ENCODE measurements at regions not wholly inside any gene's neighbourhood (a gene's known extent, or its start where the extent isn't known, plus 50 kb on each side); places are given as distances from the start of the nearest gene placed in this dataset.

- TF ChIP-seq EP300 (IDR thresholded peaks at IDR 0.05) (no peak), POLR2AphosphoS5 (IDR thresholded peaks at IDR 0.05) (no peak), POLR2A (IDR thresholded peaks at IDR 0.05; ENCODE audit: low read depth) (no peak), CTCF (IDR thresholded peaks at IDR 0.05) (no peak)
- Histone ChIP-seq H3K27me3 (no peaks in the 10 kb centered on the region), H3K9me3 (peaks cover 0 to 8% (median 0%) of the 10 kb centered on the region in 4 donors), H3K4me1 (no peaks in the 10 kb centered on the region), H3K36me3 (no peaks in the 10 kb centered on the region), H3K27ac (replicated peaks in 1 of 4) (no peak overlapping the region), H3K4me3 (no peak overlapping the region)
- WGBS: 65% methylated on average over 1 of the region's 1 CpG
- intact Hi-C loops (cut with DNase I): no loop called here
- no peak for DNase-seq (ENCODE audit: extremely low spot score)
These were observed 119.9 kb upstream of the ASCC3 start for GRCh38 chr6:101001012-101001411.

GRCh38 chr6:101001607-101002006, 120.5 kb upstream of the ASCC3 start:
- no peaks in the 10 kb centered on the region for H3K4me1 ChIP-seq
- intact Hi-C loops (cut with DNase I): no loop called here
- H3K27ac ChIP-seq (replicated peaks in 1 of 4): no peak overlapping the region
- WGBS: 60% methylated on average over 1 of the region's 1 CpG
- no peaks in the 10 kb centered on the region for H3K27me3 ChIP-seq
- no peaks in the 10 kb centered on the region for H3K36me3 ChIP-seq
- peaks cover 0 to 8% (median 0%) of the 10 kb centered on the region in 4 donors for H3K9me3 ChIP-seq
- no peak for TF ChIP-seq CTCF (IDR thresholded peaks at IDR 0.05)
- no peak for TF ChIP-seq POLR2AphosphoS5 (IDR thresholded peaks at IDR 0.05)
- TF ChIP-seq EP300 (IDR thresholded peaks at IDR 0.05): no peak
- no peak for TF ChIP-seq POLR2A (IDR thresholded peaks at IDR 0.05; ENCODE audit: low read depth)
- no peak for DNase-seq (ENCODE audit: extremely low spot score)
- no peak overlapping the region for H3K4me3 ChIP-seq

- H3K36me3 ChIP-seq: no peaks in the 10 kb centered on the region
- H3K4me1 ChIP-seq: no peaks in the 10 kb centered on the region
- peaks cover 0 to 8% (median 0%) of the 10 kb centered on the region in 4 donors for H3K9me3 ChIP-seq
- intact Hi-C loops (cut with DNase I): no loop called here
- TF ChIP-seq POLR2AphosphoS5 (IDR thresholded peaks at IDR 0.05) (no peak), POLR2A (IDR thresholded peaks at IDR 0.05; ENCODE audit: low read depth) (no peak), EP300 (IDR thresholded peaks at IDR 0.05) (no peak), CTCF (IDR thresholded peaks at IDR 0.05) (no peak)
- no peak overlapping the region for H3K27ac ChIP-seq (replicated peaks in 1 of 4)
- H3K4me3 ChIP-seq: no peak overlapping the region
- 82% methylated on average over 1 of the region's 1 CpG for WGBS
- no peak for DNase-seq (ENCODE audit: extremely low spot score)
- no peaks in the 10 kb centered on the region for H3K27me3 ChIP-seq
These were observed 121.9 kb upstream of the ASCC3 start for GRCh38 chr6:101003075-101003474.

- H3K9me3 ChIP-seq: no peaks in the 10 kb centered on the region
- H3K4me1 ChIP-seq: no peaks in the 10 kb centered on the region
- no peak for TF ChIP-seq EP300 (IDR thresholded peaks at IDR 0.05)
- no peak for TF ChIP-seq CTCF (IDR thresholded peaks at IDR 0.05)
- no peak for TF ChIP-seq POLR2A (IDR thresholded peaks at IDR 0.05; ENCODE audit: low read depth)
- no peak for TF ChIP-seq POLR2AphosphoS5 (IDR thresholded peaks at IDR 0.05)
- H3K4me3 ChIP-seq: no peak overlapping the region
- H3K27ac ChIP-seq (replicated peaks in 1 of 4): no peak overlapping the region
- H3K27me3 ChIP-seq: no peaks in the 10 kb centered on the region
- no peak for DNase-seq (ENCODE audit: extremely low spot score)
- intact Hi-C loops (cut with DNase I): no loop called here
- 63% methylated on average over 2 of the region's 2 CpGs for WGBS
- no peaks in the 10 kb centered on the region for H3K36me3 ChIP-seq
These were observed 130.1 kb upstream of the ASCC3 start for GRCh38 chr6:101011186-101011585.

GRCh38 chr6:101013612-101014195, 132.6 kb upstream of the ASCC3 start:
- intact Hi-C loops (cut with DNase I): no loop called here
- Histone ChIP-seq H3K36me3 (no peaks in the 10 kb centered on the region), H3K27ac (replicated peaks in 1 of 4) (no peak overlapping the region), H3K4me3 (no peak overlapping the region), H3K4me1 (no peaks in the 10 kb centered on the region), H3K27me3 (no peaks in the 10 kb centered on the region), H3K9me3 (no peaks in the 10 kb centered on the region)
- DNase-seq (ENCODE audit: extremely low spot score): no peak
- TF ChIP-seq EP300 (IDR thresholded peaks at IDR 0.05) (no peak), CTCF (IDR thresholded peaks at IDR 0.05) (no peak), POLR2A (IDR thresholded peaks at IDR 0.05; ENCODE audit: low read depth) (no peak), POLR2AphosphoS5 (IDR thresholded peaks at IDR 0.05) (no peak)
- WGBS: 61% methylated on average over 2 of the region's 2 CpGs
